HCT116 (cell line): ENCODE measurements at regions not wholly inside any gene's neighbourhood (a gene's known extent, or its start where the extent isn't known, plus 50 kb on each side); places are given as distances from the start of the nearest gene placed in this dataset.

Experiments
- ATF3 ChIP-seq: IDR thresholded peaks from 2 replicates; pipeline ENCODE4 v1.6.1; 2012
- CTCF ChIP-seq, 3 experiments: fragments of 200-600 bp in 1 of 3; sonication (generic) in 1 of 3; IDR thresholded peaks in 2 of 3; conservative IDR thresholded peaks in 1 of 3; 2 replicates each; pipeline ENCODE4 v1.5.1; 2012 to 2017; ENCODE audit warnings: low read depth in 2 of 3, low read length in 2 of 3, antibody characterized with exemption in 1 of 3, borderline replicate concordance in 1 of 3, control low read depth in 1 of 3, mild to moderate bottlenecking in 1 of 3, mixed read lengths in 1 of 3, mixed run types in 1 of 3, moderate library complexity in 1 of 3; ENCODE audit not compliant: insufficient read depth in 1 of 3
- EZH2 ChIP-seq: fragments of 200-600 bp; sonication (generic); IDR thresholded peaks from 2 replicates; pipeline ENCODE4 v1.6.1; 2017; ENCODE audit warnings: antibody characterized with exemption, mixed run types
- EZH2phosphoT487 ChIP-seq: fragments of 200-600 bp; IDR thresholded peaks from 2 replicates; pipeline ENCODE4 v1.6.1; 2018; ENCODE audit warnings: antibody characterized with exemption, borderline replicate concordance
- JUND ChIP-seq: IDR thresholded peaks from 2 replicates; pipeline ENCODE4 v1.6.1; 2012
- MAX ChIP-seq: IDR thresholded peaks from 2 replicates; pipeline ENCODE4 v1.6.1; 2012
- POLR2A ChIP-seq: IDR thresholded peaks from 2 replicates; pipeline ENCODE4 v1.7.0; 2011; ENCODE audit warnings: borderline replicate concordance; ENCODE audit not compliant: insufficient read depth, insufficient read length; ENCODE audit errors: extremely low read depth
- POLR2AphosphoS5 ChIP-seq: IDR thresholded peaks from 2 replicates; pipeline ENCODE4 v1.6.1; 2011; ENCODE audit warnings: mild to moderate bottlenecking, low read depth, low read length, moderate library complexity
- RAD21 ChIP-seq: IDR thresholded peaks from 2 replicates; pipeline ENCODE4 v1.6.1; 2012; ENCODE audit warnings: low read depth, mild to moderate bottlenecking
- TCF7L2 ChIP-seq: IDR thresholded peaks from 2 replicates; pipeline ENCODE4 v1.7.0; 2011; ENCODE audit warnings: borderline replicate concordance, inconsistent platforms; ENCODE audit not compliant: insufficient read depth, insufficient read length; ENCODE audit errors: extremely low read depth
- ZFX ChIP-seq: fragments of 450-650 bp; IDR thresholded peaks from 2 replicates; pipeline ENCODE4 v1.6.1; 2017

- TF ChIP-seq POLR2A (no peak), RAD21 (no peak), CTCF (IDR thresholded peaks at IDR 0.05 in 2 of 3, conservative IDR thresholded peaks at IDR 0.05 in 1 of 3; ENCODE audit: borderline replicate concordance in 1 of 3, insufficient read depth in 1 of 3, low read depth in 2 of 3, low read length in 2 of 3) (no peak), TCF7L2 (no peak), MAX (no peak), JUND (no peak), EZH2phosphoT487 (no peak), POLR2AphosphoS5 (no peak), ZFX (no peak), EZH2 (no peak), ATF3 (no peak)
Observed at GRCh38 chr18:64785686-64786085, 636.8 kb upstream of the LINC00305 start.
